Transverse colon (tissue), 3 donors: ENCODE measurements at regions not wholly inside any gene's neighbourhood (a gene's known extent, or its start where the extent isn't known, plus 50 kb on each side); places are given as distances from the start of the nearest gene placed in this dataset.

Source experiments
- EP300 ChIP-seq: sonication (generic); formaldehyde crosslinking; IDR thresholded peaks from one replicate; pipeline ENCODE4 v1.6.1; 2017; ENCODE audit warnings: antibody characterized with exemption, low read depth
- POLR2A ChIP-seq: fragments of 450-650 bp; IDR thresholded peaks from one replicate; pipeline ENCODE4 v1.6.1; 2016; ENCODE audit warnings: antibody characterized with exemption, mild to moderate bottlenecking, moderate library complexity
- POLR2AphosphoS5 ChIP-seq, 3 donors: sonication (generic); formaldehyde crosslinking; IDR thresholded peaks; one replicate each; pipeline ENCODE4 v1.6.1; 2016; ENCODE audit warnings: antibody characterized with exemption in 3 of 3

DNA sequence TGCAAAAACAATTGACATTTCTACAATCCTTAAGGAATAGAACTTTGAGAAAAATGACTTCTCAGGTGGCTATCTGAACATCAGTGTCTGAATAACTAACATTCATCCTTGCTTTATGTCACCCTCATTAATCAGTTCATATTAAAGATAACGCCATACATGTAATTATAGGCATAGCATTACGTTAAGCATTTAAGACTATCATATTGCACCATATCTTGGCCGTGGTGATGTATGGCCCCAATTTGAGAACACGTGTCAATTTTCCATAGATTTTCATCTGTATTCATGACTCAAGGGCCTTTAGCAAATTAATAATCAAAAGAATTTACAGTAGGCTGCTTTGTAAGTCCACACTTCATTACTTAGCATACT lies 81.6 kb downstream of the SPTSSA start:
- no peak for TF ChIP-seq POLR2AphosphoS5 (IDR thresholded peaks at IDR 0.05)
- no peak for TF ChIP-seq POLR2A
- no peak for TF ChIP-seq EP300
